Right atrium auricular region (tissue), 2 donors: ENCODE measurements at regions not wholly inside any gene's neighbourhood (a gene's known extent, or its start where the extent isn't known, plus 50 kb on each side); places are given as distances from the start of the nearest gene placed in this dataset.

Experiments
- DNase-seq: peaks from one replicate; pipeline ENCODE4 v3.0.0-alpha.2; 2019; ENCODE audit warnings: low spot score
- H3K27ac ChIP-seq, 2 donors: fragments of 200-600 bp; sonication (generic); 1 replicate in 1 of 2; 2 replicates in 1 of 2; pipeline ENCODE4 v1.5.1; 2016 to 2019
- H3K27me3 ChIP-seq, 2 donors: fragments of 200-600 bp; sonication (generic); one replicate each; pipeline versions ENCODE4 v1.5.1 to v1.6.0; 2017 to 2019
- H3K36me3 ChIP-seq: fragments of 200-600 bp; sonication (generic); one replicate; pipeline ENCODE4 v1.5.1; 2016
- H3K4me1 ChIP-seq, 2 donors: fragments of 200-600 bp; sonication (generic); one replicate each; pipeline versions ENCODE4 v1.5.1 to v1.6.0; 2017 to 2019
- H3K4me3 ChIP-seq, 2 donors: fragments of 200-600 bp; sonication (generic); 1 replicate in 1 of 2; 2 replicates in 1 of 2; pipeline ENCODE4 v1.5.1; 2017 to 2019; ENCODE audit warnings: mild to moderate bottlenecking in 1 of 2, moderate library complexity in 1 of 2
- H3K9me3 ChIP-seq, 2 donors: fragments of 200-600 bp; sonication (generic); one replicate each; pipeline ENCODE4 v1.5.1; 2019
- CTCF ChIP-seq, 2 donors: fragments of 200-600 bp; sonication (generic); IDR thresholded peaks; one replicate each; pipeline ENCODE4 v1.5.1; 2019; ENCODE audit warnings: antibody characterized with exemption in 2 of 2

GRCh38 chr17:55652825-55653224 is 69.8 kb downstream of the TMEM100 start:
- no peaks in the 10 kb centered on the region for H3K36me3 ChIP-seq
- DNase-seq = no peak
- no peaks in the 10 kb centered on the region for H3K9me3 ChIP-seq
- H3K4me3 ChIP-seq = no peak overlapping the region
- no peak for TF ChIP-seq CTCF (IDR thresholded peaks at IDR 0.05)
- H3K27me3 ChIP-seq = no peaks in the 10 kb centered on the region
- no peak overlapping the region for H3K27ac ChIP-seq
- H3K4me1 ChIP-seq = no peaks in the 10 kb centered on the region

GRCh38 chr17:55652114-55652823 is 70.4 kb downstream of the TMEM100 start:
- Histone ChIP-seq H3K36me3 (no peaks in the 10 kb centered on the region), H3K27ac (no peak overlapping the region), H3K4me1 (no peaks in the 10 kb centered on the region), H3K27me3 (no peaks in the 10 kb centered on the region), H3K4me3 (no peak overlapping the region), H3K9me3 (no peaks in the 10 kb centered on the region)
- TF ChIP-seq CTCF (IDR thresholded peaks at IDR 0.05) = no peak
- no peak for DNase-seq

- no peak overlapping the region for H3K27ac ChIP-seq
- DNase-seq = no peak
- H3K4me1 ChIP-seq = no peaks in the 10 kb centered on the region
- no peak overlapping the region for H3K4me3 ChIP-seq
- H3K9me3 ChIP-seq = no peaks in the 10 kb centered on the region
- no peak for TF ChIP-seq CTCF (IDR thresholded peaks at IDR 0.05)
- no peaks in the 10 kb centered on the region for H3K27me3 ChIP-seq
- H3K36me3 ChIP-seq = no peaks in the 10 kb centered on the region
Measured at GRCh38 chr17:55649957-55650597, 72.6 kb downstream of the TMEM100 start.

- no peak for DNase-seq
- no peaks in the 10 kb centered on the region for H3K36me3 ChIP-seq
Measured at GRCh38 chr17:55648086-55648485, 74.6 kb downstream of the TMEM100 start.

GRCh38 chr17:55645361-55645760 is 77.3 kb downstream of the TMEM100 start:
- Histone ChIP-seq H3K9me3 (no peaks in the 10 kb centered on the region), H3K4me1 (peaks cover 0 to 5% of the 10 kb centered on the region in 2 donors), H3K36me3 (no peaks in the 10 kb centered on the region), H3K27me3 (no peaks in the 10 kb centered on the region), H3K27ac (no peak overlapping the region), H3K4me3 (no peak overlapping the region)
- no peak for TF ChIP-seq CTCF (IDR thresholded peaks at IDR 0.05)
- no peak for DNase-seq

More at GRCh38 chr17:55648086-55648485, 74.6 kb downstream of the TMEM100 start:
- Histone ChIP-seq H3K4me1 (no peaks in the 10 kb centered on the region), H3K4me3 (no peak overlapping the region), H3K27ac (no peak overlapping the region), H3K27me3 (no peaks in the 10 kb centered on the region), H3K9me3 (no peaks in the 10 kb centered on the region)
- no peak for TF ChIP-seq CTCF (IDR thresholded peaks at IDR 0.05)
